RPMI8226 (cell line): ENCODE measurements at regions not wholly inside any gene's neighbourhood (a gene's known extent, or its start where the extent isn't known, plus 50 kb on each side); places are given as distances from the start of the nearest gene placed in this dataset.

Experiments
- DNase-seq: peaks from one replicate; pipeline ENCODE4 v3.0.0-alpha.2; 2015

DNA sequence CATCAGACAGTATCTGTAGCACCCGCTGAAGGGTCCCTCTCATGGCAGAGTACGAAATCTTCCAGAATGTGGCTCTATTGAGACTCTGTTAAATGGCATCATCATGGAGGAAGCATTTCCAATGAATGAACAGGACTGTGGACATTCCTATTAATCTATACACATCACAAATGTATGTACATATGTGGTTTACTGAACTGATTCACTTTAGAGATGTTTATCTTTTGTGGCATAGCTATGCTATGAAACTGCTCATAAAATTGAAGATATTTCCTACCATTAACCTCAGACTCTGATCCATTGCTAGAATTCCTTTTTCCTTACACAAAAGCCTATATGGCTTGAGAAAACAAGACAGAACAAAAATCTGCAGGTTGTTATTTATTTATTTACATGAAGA, 259.6 kb upstream of the RRP15 start:
- no peak for DNase-seq

DNA sequence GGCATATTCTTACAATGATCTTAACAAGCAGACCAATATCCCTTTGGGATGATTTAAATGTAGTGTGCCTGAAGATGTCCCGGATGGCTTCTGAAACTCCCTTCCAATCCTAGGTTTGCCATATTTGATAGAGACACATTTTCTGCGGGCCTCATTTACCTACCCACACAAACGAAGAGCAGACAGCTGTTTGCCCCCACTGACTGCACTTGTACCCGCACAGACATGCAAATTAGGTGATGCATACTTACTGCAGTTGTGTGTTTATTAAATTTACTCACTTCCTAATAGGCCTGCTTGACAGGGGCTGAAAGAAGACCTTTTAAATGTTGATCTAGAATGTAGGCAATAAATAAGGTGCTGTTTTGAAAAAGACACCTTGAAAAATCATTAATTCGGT, 257.9 kb upstream of the RRP15 start:
- DNase-seq = no peak

DNA sequence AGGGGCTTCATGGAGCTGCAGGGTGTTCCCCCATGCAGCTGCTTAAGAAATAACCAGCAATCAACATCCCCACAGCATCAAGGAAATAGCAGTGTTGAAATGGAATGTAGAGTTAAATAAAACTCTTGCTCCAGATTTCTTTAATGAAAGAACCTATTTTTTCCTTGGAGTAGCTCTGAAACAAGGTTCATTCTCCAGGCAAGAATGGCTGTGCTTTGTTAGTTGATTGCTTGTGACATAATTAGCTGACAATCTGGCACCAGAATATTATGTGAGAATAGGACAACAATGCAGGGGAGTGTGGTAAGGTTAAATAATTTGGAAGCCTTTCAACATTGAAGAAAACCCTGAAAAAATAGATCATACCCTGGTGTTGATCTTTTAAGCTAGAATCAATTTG, 254.2 kb upstream of the RRP15 start:
- DNase-seq = no peak

DNA sequence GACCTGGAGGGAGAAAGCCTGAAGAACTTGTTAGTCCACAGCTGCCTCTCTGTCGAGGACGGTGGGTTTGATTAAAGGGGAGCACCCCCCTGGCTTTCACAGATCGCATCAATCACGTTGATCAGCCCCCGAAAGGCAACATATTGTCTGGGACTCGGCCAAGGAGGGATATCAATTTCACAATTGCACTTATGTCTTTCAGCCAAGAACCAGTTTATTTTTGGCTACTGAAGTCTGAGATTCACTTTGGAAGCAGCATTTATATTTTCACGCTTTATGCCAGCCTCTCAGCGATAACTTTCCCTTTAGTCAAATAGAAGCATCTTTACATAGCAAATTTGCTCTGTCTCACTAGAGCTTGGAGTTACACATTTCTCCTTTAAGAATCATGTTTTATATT, 253.2 kb upstream of the RRP15 start:
- DNase-seq = no peak

DNA sequence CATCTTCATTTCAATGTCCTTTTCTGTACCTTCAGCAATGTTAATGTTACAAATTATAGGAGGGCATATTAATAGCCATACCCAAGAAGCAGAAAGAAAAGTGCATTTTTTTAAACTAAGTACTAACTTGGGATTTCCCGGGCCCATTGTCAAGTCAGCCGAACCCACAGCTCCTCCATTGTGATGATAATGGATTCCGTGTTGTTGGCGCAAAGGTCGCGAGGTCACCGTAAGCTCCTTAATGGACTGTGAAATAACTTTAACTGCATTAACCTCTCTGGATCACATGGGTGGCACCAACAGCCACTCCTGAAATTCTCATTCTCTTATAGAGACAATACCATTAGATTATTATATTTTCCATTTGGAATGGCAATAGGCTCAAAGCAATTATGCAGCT, 250.6 kb upstream of the RRP15 start:
- no peak for DNase-seq

GRCh38 chr1:218048828-218049420, 236.2 kb upstream of the RRP15 start:
- no peak for DNase-seq

DNA sequence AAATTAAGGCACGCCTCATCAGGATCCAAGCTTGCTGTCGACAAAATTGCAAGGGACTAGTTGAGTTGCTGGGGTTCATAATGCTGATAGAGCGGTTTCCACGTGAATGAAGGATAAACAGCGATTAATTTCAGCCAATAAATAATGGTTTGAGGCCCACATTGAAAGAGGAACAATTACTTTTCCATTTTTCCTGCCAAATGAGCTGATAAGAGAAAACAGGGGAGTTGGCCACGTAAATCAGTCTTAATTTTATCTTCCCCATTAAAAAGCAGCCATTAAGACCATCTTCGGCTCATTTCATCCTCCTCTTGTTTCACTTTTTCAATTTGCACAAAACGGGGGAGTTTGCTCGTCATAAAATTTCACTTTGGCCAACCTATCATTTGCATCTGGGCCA, 235.5 kb upstream of the RRP15 start:
- no peak for DNase-seq

DNA sequence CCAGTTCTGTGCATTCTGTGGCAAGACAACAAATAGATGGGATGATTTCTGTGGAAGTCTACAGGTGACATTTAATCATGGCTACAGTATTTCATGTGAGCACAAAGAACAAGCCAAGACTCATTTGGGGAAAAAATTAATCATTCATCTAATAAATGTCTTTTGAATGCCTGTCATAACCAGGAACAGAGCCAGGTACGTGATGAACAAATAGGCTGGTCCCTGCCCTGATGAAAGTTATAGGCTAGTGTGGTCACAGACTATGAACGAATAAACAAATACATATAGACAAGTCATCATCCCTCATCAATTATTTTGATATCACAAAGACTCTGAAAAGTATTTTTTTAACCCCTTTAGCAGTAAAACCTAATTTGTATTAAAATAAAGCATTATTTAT, 226.4 kb upstream of the RRP15 start:
- DNase-seq = no peak

- DNase-seq = no peak
Measured at GRCh38 chr1:218064426-218064825, 220.7 kb upstream of the RRP15 start.

GRCh38 chr1:218066332-218066731, 218.8 kb upstream of the RRP15 start:
- DNase-seq = no peak

GRCh38 chr1:218068241-218068640, 216.9 kb upstream of the RRP15 start:
- no peak for DNase-seq

- no peak for DNase-seq
Measured at GRCh38 chr1:218069180-218069579, 215.9 kb upstream of the RRP15 start.

- no peak for DNase-seq
Measured at GRCh38 chr1:218073062-218073461, 212.0 kb upstream of the RRP15 start.

- no peak for DNase-seq
Measured at GRCh38 chr1:218078916-218079315, 206.2 kb upstream of the RRP15 start.

GRCh38 chr1:218079347-218079746, 205.7 kb upstream of the RRP15 start:
- no peak for DNase-seq

GRCh38 chr1:218079820-218080219, 205.3 kb upstream of the RRP15 start:
- DNase-seq = no peak

- DNase-seq = no peak
Measured at GRCh38 chr1:218080863-218081262, 204.2 kb upstream of the RRP15 start.

DNA sequence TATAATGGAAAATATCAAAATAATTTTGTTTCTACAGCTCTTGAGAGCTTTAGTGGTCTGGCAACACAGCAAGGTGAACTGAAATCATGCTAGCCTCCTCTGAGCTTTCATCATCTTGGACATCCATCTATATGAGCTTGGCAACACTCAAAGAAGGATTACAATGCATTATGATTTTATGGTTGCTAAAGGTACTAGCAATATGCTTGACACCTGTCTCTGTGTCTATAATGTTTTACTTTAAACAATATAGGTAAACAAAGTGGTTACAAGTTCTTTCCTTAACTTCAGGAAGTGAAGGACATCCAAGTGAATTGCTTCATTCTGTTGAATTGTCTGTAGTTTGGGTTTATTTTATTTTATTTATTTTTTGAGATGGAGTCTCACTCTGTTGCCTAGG, 203.7 kb upstream of the RRP15 start:
- no peak for DNase-seq

DNA sequence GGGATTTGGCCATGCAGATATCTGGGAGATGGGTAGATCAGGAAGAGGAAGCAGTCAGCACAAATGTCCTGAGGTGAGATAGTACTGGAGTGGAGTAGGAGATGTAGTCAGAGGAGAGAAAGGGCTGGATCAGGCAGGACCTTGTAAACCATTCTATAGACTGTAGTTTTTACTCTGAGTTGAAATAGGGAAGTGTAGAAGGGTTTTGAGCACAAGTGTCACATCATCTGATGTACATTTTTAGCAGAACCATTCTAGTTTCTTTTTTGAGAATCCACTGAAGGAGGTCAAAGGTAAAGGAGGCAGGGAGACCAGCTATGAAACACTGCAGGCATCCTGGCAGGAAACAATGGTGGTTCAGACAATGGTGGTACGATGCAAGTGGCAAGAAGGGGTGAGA, 194.6 kb upstream of the RRP15 start:
- no peak for DNase-seq

DNA sequence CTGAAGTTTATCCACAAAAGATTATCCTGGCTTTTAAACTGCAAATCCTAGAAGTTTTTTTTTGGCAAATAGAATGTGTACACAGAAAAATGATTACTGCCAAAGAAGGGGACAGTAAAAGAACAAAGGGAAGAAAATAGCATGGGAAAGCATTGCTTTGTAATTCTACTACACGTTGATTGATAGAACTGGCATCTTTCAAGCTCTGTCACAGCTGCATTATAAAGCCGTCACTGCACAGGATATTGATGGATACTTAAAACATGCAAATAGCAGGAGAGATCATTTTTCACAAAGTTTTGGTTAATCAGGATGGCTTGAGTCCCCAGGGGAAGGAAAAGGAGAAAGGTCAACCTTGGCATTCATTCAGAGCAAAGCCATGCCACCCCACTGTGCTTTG, 183.7 kb upstream of the RRP15 start:
- no peak for DNase-seq

DNA sequence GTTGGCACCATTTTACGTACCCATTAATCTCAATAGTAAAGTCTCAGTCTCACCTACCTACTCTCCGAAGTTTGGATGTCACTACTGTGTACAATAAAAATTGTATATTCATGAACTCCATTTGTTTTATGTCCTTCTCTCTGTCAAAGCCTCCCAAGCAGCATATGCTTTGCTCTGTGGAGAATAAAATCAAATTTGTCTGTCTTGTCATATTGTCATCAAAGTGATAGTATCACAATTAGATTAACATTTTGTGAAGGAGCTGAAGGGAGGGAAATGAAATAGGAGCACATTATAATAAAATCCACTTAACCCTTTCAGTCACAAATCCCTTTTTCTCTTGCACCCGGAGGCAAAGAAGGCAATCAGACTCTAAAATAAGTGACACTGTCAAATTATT, 177.1 kb upstream of the RRP15 start:
- no peak for DNase-seq

DNA sequence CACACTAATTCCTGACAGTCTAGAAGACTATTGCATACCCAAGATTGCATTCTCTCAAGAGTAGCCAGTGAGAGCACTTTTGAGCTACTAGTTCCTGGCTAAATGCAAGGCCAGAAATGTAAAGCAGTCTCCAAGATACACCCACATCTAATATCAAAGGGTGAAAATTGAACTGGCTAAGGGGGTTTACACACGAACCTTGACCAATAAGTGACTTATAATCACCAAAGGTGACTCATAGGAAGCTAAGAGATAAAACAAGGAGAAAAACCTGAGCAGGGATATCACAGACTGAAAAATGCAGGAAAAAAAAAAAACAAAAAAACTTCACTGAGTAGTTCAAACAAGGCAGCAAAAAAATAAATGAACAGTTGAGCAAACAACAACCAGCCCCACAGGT, 172.2 kb upstream of the RRP15 start:
- DNase-seq = no peak

- no peak for DNase-seq
Measured at GRCh38 chr1:218123968-218124367, 161.1 kb upstream of the RRP15 start.

GRCh38 chr1:218135371-218135770, 149.7 kb upstream of the RRP15 start:
- no peak for DNase-seq

DNA sequence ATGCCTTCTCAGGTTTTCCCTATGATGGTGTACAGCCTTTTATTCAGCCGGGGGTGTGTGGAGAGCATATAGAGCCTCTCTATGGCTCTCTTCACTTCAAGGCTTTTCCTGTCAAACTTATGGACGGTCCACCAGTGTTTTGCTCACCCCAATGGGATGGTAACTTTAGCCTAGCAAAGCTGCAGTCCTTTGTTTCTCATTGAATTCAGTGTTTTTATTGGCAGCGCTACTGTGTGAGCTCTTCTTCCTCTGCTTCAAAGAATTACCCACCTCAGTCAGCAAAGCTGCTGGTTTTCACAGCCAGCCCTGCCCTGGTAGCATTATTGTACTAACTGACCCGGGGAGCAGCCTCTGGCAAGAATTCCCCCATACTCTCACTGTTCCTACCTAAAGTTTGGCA, 145.3 kb upstream of the RRP15 start:
- no peak for DNase-seq

DNA sequence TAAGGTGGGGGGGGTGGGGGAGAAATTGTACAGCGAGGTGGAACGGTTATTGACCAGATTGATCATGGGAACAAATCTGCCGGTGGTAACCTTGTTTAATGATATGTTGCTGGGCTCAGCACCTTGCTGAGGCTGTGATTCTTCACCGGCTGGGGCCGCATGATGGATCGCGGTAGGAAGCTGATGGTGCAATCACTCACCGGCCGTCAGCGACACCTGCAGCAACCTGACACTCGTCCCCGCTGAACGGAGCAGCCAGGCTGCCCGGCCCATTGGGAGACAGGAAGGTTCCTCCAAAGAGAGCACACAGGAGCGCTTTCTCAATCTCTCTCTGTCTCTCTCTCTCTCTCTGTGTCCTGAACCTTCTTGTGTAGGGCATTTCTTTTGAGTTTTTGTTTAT, 128.5 kb upstream of the RRP15 start:
- peak; percentile 27 for DNase-seq
